GM23338 (cell line): ENCODE measurements at regions not wholly inside any gene's neighbourhood (a gene's known extent, or its start where the extent isn't known, plus 50 kb on each side); places are given as distances from the start of the nearest gene placed in this dataset.

Experiments
- ATAC-seq: fragments of 200-7000 bp; cut with Tn5 transposase; 3 replicates; pipeline ENCODE4 v1.9.1; 2020
- DNase-seq: peaks from one replicate; pipeline ENCODE4 v3.0.0-alpha.2; 2015; ENCODE audit warnings: low spot score
- H2AFZ ChIP-seq: fragments of 200-600 bp; sonication (generic); 2 replicates; pipeline ENCODE4 v1.8.0; 2016; ENCODE audit warnings: antibody characterized with exemption, mild to moderate bottlenecking, moderate library complexity
- H3F3A ChIP-seq: fragments of 200-600 bp; sonication (generic); replicated peaks from 2 replicates; pipeline ENCODE4 v1.8.0; 2017; ENCODE audit warnings: antibody characterized with exemption, mixed run types, low read depth
- H3K27ac ChIP-seq: fragments of 200-600 bp; sonication (generic); 2 replicates; pipeline ENCODE4 v1.6.1; 2016; ENCODE audit warnings: low read depth
- H3K27me3 ChIP-seq: fragments of 200-600 bp; sonication (generic); 2 replicates; pipeline ENCODE4 v1.8.0; 2016; ENCODE audit warnings: mild to moderate bottlenecking, mixed run types, moderate library complexity; ENCODE audit not compliant: insufficient read depth
- H3K36me3 ChIP-seq: fragments of 200-600 bp; sonication (generic); 2 replicates; pipeline ENCODE4 v1.8.0; 2016; ENCODE audit warnings: mild to moderate bottlenecking; ENCODE audit not compliant: insufficient read depth
- H3K4me1 ChIP-seq: fragments of 200-600 bp; sonication (generic); 2 replicates; pipeline ENCODE4 v1.8.0; 2016; ENCODE audit warnings: mild to moderate bottlenecking, moderate library complexity; ENCODE audit not compliant: insufficient read depth
- H3K4me2 ChIP-seq: fragments of 200-600 bp; sonication (generic); 2 replicates; pipeline ENCODE4 v1.7.1; 2017; ENCODE audit warnings: mixed run types
- H3K4me3 ChIP-seq: fragments of 200-600 bp; sonication (generic); 2 replicates; pipeline ENCODE4 v1.6.1; 2016; ENCODE audit warnings: mixed run types
- H3K79me2 ChIP-seq: fragments of 200-600 bp; sonication (generic); replicated peaks from 2 replicates; pipeline ENCODE4 v1.8.0; 2017; ENCODE audit warnings: mild to moderate bottlenecking; ENCODE audit not compliant: insufficient read depth
- H3K9me2 ChIP-seq: fragments of 200-600 bp; sonication (generic); 2 replicates; pipeline ENCODE4 v1.8.0; 2017; ENCODE audit not compliant: insufficient read depth
- H4K20me1 ChIP-seq: fragments of 200-600 bp; sonication (generic); replicated peaks from 2 replicates; pipeline ENCODE4 v1.8.0; 2017; ENCODE audit warnings: mild to moderate bottlenecking; ENCODE audit not compliant: insufficient read depth
- H3K27ac Mint-ChIP-seq: 2 replicates; pipeline ENCODE4 v1.8.0; 2020; ENCODE audit warnings: inconsistent platforms, mild to moderate bottlenecking, moderate library complexity, mixed read lengths
- H3K27me3 Mint-ChIP-seq: 3 replicates; pipeline ENCODE4 v1.8.0; 2022; ENCODE audit warnings: low read depth, mild to moderate bottlenecking, moderate library complexity, mixed read lengths, inconsistent platforms; ENCODE audit not compliant: insufficient read depth, poor library complexity
- H3K36me3 Mint-ChIP-seq: 3 replicates; pipeline ENCODE4 v1.8.0; 2021; ENCODE audit warnings: low read depth, mild to moderate bottlenecking, inconsistent platforms, moderate library complexity, mixed read lengths
- H3K4me1 Mint-ChIP-seq: 3 replicates; pipeline ENCODE4 v1.8.0; 2020; ENCODE audit warnings: mild to moderate bottlenecking, inconsistent platforms, mixed read lengths
- H3K4me3 Mint-ChIP-seq: 3 replicates; pipeline ENCODE4 v1.8.0; 2021; ENCODE audit warnings: moderate library complexity, mild to moderate bottlenecking, inconsistent platforms, mixed read lengths
- H3K9me3 Mint-ChIP-seq: 3 replicates; pipeline ENCODE4 v1.8.0; 2020; ENCODE audit warnings: moderate library complexity, mild to moderate bottlenecking, inconsistent platforms, mixed read lengths
- ETS1 ChIP-seq: IDR thresholded peaks from 2 replicates; pipeline ENCODE4 v1.6.1; 2016; ENCODE audit warnings: antibody characterized with exemption
- EZH2 ChIP-seq: fragments of 200-600 bp; sonication (generic); IDR thresholded peaks from one replicate; pipeline ENCODE4 v1.8.0; 2017; ENCODE audit warnings: antibody characterized with exemption, mild to moderate bottlenecking, low read depth; ENCODE audit not compliant: unreplicated experiment
- NANOG ChIP-seq: IDR thresholded peaks from 2 replicates; pipeline ENCODE4 v1.6.1; 2016; ENCODE audit warnings: antibody characterized with exemption, borderline replicate concordance
- STAT1 ChIP-seq: IDR thresholded peaks from one replicate; pipeline ENCODE4 v1.6.1; 2016; ENCODE audit warnings: antibody characterized with exemption; ENCODE audit not compliant: unreplicated experiment
- ZNF114 ChIP-seq: fragments of 250-450 bp; sonication (Bioruptor Pico); IDR thresholded peaks from 2 replicates; pipeline ENCODE4 v1.5.0; 2020; ENCODE audit warnings: mild to moderate bottlenecking, moderate library complexity
- TF ChIP-seq, protein P1 (sequence below): IDR thresholded peaks from one replicate; pipeline ENCODE4 v1.6.1; 2018; ENCODE audit warnings: antibody characterized with exemption; ENCODE audit not compliant: unreplicated experiment
- TF ChIP-seq, protein P2 (sequence below), 2 experiments: fragments of 200-600 bp in 1 of 2; sonication (generic) in 1 of 2; conservative IDR thresholded peaks; 2 replicates each; pipeline versions ENCODE4 v1.5.1 to v1.6.1; 2016 to 2017; ENCODE audit warnings: antibody characterized with exemption in 2 of 2, low read depth in 2 of 2, mild to moderate bottlenecking in 2 of 2, moderate library complexity in 1 of 2
- TF ChIP-seq, protein P3 (sequence below): fragments of 250-450 bp; sonication (Bioruptor Pico); IDR thresholded peaks from 2 replicates; pipeline ENCODE4 v1.5.0; 2020; ENCODE audit warnings: mild to moderate bottlenecking, moderate library complexity

DNA sequence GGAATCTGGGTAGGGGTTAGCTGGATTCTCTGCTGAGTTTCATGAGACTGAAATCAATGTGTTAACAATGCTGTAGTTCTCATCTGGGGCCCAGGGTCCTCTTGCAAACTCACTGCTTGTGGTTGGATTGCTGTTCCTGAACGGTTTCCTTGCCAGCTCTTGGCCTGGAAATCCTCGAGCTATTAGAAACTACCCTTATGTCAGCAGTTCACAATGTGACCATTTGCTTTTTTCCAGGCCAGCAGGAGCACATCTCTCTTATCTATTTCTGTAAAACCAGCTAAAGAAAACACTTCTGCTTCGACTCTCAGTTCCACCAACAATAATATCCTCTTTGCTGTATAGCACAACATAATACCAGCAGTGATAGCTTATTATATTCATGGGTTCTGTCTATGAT is 140.1 kb upstream of the TRAM1L1 start:
- H3K4me1 Mint-ChIP-seq: peaks cover 2% of the 10 kb centered on the region; the same call in 1 of the 3 replicates
- Histone ChIP-seq H3K79me2 (no peaks in the 10 kb centered on the region), H3K4me2 (no peak overlapping the region), H2AFZ (no peak overlapping the region; the same call in 1 of the 2 replicates), H4K20me1 (no peaks in the 10 kb centered on the region), H3K4me1 (no peaks in the 10 kb centered on the region), H3K36me3 (no peaks in the 10 kb centered on the region), H3K27me3 (no peaks in the 10 kb centered on the region), H3K9me2 (no peaks in the 10 kb centered on the region; the same call in 1 of the 2 replicates), H3F3A (no peaks in the 10 kb centered on the region), H3K27ac (no peak overlapping the region), H3K4me3 (no peak overlapping the region)
- H3K27ac Mint-ChIP-seq: no peak overlapping the region
- TF ChIP-seq, protein P1, sequence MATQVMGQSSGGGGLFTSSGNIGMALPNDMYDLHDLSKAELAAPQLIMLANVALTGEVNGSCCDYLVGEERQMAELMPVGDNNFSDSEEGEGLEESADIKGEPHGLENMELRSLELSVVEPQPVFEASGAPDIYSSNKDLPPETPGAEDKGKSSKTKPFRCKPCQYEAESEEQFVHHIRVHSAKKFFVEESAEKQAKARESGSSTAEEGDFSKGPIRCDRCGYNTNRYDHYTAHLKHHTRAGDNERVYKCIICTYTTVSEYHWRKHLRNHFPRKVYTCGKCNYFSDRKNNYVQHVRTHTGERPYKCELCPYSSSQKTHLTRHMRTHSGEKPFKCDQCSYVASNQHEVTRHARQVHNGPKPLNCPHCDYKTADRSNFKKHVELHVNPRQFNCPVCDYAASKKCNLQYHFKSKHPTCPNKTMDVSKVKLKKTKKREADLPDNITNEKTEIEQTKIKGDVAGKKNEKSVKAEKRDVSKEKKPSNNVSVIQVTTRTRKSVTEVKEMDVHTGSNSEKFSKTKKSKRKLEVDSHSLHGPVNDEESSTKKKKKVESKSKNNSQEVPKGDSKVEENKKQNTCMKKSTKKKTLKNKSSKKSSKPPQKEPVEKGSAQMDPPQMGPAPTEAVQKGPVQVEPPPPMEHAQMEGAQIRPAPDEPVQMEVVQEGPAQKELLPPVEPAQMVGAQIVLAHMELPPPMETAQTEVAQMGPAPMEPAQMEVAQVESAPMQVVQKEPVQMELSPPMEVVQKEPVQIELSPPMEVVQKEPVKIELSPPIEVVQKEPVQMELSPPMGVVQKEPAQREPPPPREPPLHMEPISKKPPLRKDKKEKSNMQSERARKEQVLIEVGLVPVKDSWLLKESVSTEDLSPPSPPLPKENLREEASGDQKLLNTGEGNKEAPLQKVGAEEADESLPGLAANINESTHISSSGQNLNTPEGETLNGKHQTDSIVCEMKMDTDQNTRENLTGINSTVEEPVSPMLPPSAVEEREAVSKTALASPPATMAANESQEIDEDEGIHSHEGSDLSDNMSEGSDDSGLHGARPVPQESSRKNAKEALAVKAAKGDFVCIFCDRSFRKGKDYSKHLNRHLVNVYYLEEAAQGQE: no peak
- H3K36me3 Mint-ChIP-seq: no peaks in the 10 kb centered on the region
- no peaks in the 10 kb centered on the region for H3K27me3 Mint-ChIP-seq
- ATAC-seq (no peak), DNase-seq (peak; percentile 3)
- H3K4me3 Mint-ChIP-seq: no peak overlapping the region
- H3K9me3 Mint-ChIP-seq: 0 out of 3 replicates have a peak, but pooled peaks cover under 1% of the 10 kb centered on the region

DNA sequence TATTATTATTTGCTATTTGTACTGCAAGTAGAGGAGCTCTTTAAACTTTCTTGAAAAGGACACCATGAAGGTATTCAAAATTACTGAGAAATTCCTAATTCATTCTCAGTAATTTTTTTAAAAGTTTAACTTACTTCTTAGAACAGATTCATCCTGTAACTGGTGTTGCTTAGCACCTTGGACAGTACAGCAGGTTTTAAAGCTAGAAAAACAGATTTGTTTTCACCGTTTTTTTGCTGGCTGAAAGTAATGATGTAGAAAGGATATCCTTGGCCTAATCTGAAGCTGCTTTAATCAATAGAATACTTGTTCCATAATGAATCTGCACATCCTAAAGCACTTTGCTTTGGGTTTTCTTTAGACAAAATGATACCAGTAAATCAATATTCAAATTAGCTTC is 142.5 kb upstream of the TRAM1L1 start:
- H4K20me1 ChIP-seq: no peaks in the 10 kb centered on the region
- ATAC-seq (no peak), DNase-seq (no peak)
- Mint-ChIP-seq H3K9me3 (no peaks in the 10 kb centered on the region), H3K4me1 (no peaks in the 10 kb centered on the region; the same call in 2 of the 3 replicates), H3K4me3 (no peak overlapping the region), H3K27me3 (no peaks in the 10 kb centered on the region), H3K36me3 (no peaks in the 10 kb centered on the region), H3K27ac (no peak overlapping the region)
- no peak overlapping the region for H3K4me3 ChIP-seq
- H3K79me2 ChIP-seq: no peaks in the 10 kb centered on the region
- no peaks in the 10 kb centered on the region for H3K4me1 ChIP-seq
- H3F3A ChIP-seq: no peaks in the 10 kb centered on the region
- H3K27ac ChIP-seq: no peak overlapping the region
- H3K9me2 ChIP-seq: no peaks in the 10 kb centered on the region
- no peaks in the 10 kb centered on the region for H3K27me3 ChIP-seq
- no peak overlapping the region for H3K4me2 ChIP-seq
- no peaks in the 10 kb centered on the region for H3K36me3 ChIP-seq
- 0 out of 2 replicates have a peak overlapping the region, but pooled peaks have one; percentile 6 for H2AFZ ChIP-seq
- TF ChIP-seq NANOG (no peak), EZH2 (no peak), ETS1 (no peak), STAT1 (no peak), ZNF114 (CRISPR knock-in tag) (no peak)
- TF ChIP-seq, protein P2, sequence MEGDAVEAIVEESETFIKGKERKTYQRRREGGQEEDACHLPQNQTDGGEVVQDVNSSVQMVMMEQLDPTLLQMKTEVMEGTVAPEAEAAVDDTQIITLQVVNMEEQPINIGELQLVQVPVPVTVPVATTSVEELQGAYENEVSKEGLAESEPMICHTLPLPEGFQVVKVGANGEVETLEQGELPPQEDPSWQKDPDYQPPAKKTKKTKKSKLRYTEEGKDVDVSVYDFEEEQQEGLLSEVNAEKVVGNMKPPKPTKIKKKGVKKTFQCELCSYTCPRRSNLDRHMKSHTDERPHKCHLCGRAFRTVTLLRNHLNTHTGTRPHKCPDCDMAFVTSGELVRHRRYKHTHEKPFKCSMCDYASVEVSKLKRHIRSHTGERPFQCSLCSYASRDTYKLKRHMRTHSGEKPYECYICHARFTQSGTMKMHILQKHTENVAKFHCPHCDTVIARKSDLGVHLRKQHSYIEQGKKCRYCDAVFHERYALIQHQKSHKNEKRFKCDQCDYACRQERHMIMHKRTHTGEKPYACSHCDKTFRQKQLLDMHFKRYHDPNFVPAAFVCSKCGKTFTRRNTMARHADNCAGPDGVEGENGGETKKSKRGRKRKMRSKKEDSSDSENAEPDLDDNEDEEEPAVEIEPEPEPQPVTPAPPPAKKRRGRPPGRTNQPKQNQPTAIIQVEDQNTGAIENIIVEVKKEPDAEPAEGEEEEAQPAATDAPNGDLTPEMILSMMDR (conservative IDR thresholded peaks at IDR 0.05; ENCODE audit: low read depth in 2 of 2): no peak
- TF ChIP-seq, protein P3, sequence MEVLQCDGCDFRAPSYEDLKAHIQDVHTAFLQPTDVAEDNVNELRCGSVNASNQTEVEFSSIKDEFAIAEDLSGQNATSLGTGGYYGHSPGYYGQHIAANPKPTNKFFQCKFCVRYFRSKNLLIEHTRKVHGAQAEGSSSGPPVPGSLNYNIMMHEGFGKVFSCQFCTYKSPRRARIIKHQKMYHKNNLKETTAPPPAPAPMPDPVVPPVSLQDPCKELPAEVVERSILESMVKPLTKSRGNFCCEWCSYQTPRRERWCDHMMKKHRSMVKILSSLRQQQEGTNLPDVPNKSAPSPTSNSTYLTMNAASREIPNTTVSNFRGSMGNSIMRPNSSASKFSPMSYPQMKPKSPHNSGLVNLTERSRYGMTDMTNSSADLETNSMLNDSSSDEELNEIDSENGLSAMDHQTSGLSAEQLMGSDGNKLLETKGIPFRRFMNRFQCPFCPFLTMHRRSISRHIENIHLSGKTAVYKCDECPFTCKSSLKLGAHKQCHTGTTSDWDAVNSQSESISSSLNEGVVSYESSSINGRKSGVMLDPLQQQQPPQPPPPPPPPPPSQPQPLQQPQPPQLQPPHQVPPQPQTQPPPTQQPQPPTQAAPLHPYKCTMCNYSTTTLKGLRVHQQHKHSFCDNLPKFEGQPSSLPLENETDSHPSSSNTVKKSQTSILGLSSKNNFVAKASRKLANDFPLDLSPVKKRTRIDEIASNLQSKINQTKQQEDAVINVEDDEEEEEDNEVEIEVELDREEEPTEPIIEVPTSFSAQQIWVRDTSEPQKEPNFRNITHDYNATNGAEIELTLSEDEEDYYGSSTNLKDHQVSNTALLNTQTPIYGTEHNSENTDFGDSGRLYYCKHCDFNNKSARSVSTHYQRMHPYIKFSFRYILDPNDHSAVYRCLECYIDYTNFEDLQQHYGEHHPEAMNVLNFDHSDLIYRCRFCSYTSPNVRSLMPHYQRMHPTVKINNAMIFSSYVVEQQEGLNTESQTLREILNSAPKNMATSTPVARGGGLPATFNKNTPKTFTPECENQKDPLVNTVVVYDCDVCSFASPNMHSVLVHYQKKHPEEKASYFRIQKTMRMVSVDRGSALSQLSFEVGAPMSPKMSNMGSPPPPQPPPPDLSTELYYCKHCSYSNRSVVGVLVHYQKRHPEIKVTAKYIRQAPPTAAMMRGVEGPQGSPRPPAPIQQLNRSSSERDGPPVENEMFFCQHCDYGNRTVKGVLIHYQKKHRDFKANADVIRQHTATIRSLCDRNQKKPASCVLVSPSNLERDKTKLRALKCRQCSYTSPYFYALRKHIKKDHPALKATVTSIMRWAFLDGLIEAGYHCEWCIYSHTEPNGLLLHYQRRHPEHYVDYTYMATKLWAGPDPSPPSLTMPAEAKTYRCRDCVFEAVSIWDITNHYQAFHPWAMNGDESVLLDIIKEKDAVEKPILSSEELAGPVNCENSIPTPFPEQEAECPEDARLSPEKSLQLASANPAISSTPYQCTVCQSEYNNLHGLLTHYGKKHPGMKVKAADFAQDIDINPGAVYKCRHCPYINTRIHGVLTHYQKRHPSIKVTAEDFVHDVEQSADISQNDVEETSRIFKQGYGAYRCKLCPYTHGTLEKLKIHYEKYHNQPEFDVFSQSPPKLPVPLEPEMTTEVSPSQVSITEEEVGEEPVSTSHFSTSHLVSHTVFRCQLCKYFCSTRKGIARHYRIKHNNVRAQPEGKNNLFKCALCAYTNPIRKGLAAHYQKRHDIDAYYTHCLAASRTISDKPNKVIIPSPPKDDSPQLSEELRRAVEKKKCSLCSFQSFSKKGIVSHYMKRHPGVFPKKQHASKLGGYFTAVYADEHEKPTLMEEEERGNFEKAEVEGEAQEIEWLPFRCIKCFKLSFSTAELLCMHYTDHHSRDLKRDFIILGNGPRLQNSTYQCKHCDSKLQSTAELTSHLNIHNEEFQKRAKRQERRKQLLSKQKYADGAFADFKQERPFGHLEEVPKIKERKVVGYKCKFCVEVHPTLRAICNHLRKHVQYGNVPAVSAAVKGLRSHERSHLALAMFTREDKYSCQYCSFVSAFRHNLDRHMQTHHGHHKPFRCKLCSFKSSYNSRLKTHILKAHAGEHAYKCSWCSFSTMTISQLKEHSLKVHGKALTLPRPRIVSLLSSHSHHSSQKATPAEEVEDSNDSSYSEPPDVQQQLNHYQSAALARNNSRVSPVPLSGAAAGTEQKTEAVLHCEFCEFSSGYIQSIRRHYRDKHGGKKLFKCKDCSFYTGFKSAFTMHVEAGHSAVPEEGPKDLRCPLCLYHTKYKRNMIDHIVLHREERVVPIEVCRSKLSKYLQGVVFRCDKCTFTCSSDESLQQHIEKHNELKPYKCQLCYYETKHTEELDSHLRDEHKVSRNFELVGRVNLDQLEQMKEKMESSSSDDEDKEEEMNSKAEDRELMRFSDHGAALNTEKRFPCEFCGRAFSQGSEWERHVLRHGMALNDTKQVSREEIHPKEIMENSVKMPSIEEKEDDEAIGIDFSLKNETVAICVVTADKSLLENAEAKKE (CRISPR knock-in tag): no peak
